ENCODE measurements at regions not wholly inside any gene's neighbourhood (a gene's known extent, or its start where the extent isn't known, plus 50 kb on each side); places are given as distances from the start of the nearest gene placed in this dataset.
"Not testable (repeated sequence)": the region's sequence is repeated elsewhere in the genome, so short reads cannot be mapped to it uniquely, and the experiment has no call there.

DNA sequence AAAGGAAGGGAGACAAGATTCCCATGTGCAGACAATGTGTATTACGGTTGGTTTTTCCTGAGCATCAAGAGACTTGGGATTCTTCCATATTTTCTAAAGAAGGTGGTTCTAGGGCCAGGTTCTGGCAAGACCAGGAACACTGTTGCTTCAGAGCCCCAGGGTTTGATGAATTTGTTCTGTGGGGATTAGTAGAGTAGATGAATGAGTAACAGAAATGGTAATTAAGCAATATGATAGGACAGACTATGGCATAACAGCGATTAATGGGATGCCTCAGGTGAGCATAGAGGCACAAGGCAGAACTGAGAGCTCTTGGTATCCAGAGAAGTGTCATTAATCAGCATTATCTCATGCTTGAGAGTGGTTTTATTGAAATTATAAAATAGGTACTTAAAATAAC lies 82.8 kb upstream of the PNPT1 start:
- DNase-seq, result no peak
- Histone ChIP-seq H3K4me3 (no peak overlapping the region), H3K27me3 (no peaks in the 10 kb centered on the region), H3K4me1 (peaks cover 0 to 6% (median 0%) of the 10 kb centered on the region in 4 donors), H3K36me3 (no peaks in the 10 kb centered on the region), H3K9me3 (no peaks in the 10 kb centered on the region), H3K27ac (no peak overlapping the region)
- TF ChIP-seq POLR2AphosphoS5 (IDR thresholded peaks at IDR 0.05) (no peak), EP300 (IDR thresholded peaks at IDR 0.05) (no peak), CTCF (IDR thresholded peaks at IDR 0.05) (no peak), POLR2A (IDR thresholded peaks at IDR 0.05) (no peak)
- WGBS, 5 donors, result 81 to 99% (median 96%) methylated on average over 2 of the region's 2 CpGs
- intact Hi-C loops (cut with DNase I; ENCODE audit: low total_unique reads), result no loop called here

- WGBS, 5 donors, result 45 to 69% (median 53%) methylated on average over 4 of the region's 4 CpGs
- DNase-seq, result no peak
- TF ChIP-seq EP300 (IDR thresholded peaks at IDR 0.05) (no peak), CTCF (IDR thresholded peaks at IDR 0.05) (no peak), POLR2AphosphoS5 (IDR thresholded peaks at IDR 0.05) (no peak), POLR2A (IDR thresholded peaks at IDR 0.05) (no peak)
- no peaks in the 10 kb centered on the region for H3K9me3 ChIP-seq
- H3K36me3 ChIP-seq, result no peaks in the 10 kb centered on the region
- no peak overlapping the region for H3K27ac ChIP-seq
- no peaks in the 10 kb centered on the region for H3K27me3 ChIP-seq
- intact Hi-C loops (cut with DNase I; ENCODE audit: low total_unique reads), result no loop called here
- H3K4me3 ChIP-seq, result no peak overlapping the region
- H3K4me1 ChIP-seq, result peaks cover 0 to 6% (median 0%) of the 10 kb centered on the region in 4 donors
Observed at GRCh38 chr2:55775828-55776227, 82.2 kb upstream of the PNPT1 start.

GRCh38 chr2:55773651-55774050 lies 80.0 kb upstream of the PNPT1 start:
- H3K27me3 ChIP-seq; intact Hi-C loops (cut with DNase I; ENCODE audit: low total_unique reads); H3K4me3 ChIP-seq; H3K9me3 ChIP-seq; H3K36me3 ChIP-seq; DNase-seq; H3K27ac ChIP-seq; H3K4me1 ChIP-seq: not testable (repeated sequence)
- 90 to 100% (median 100%) methylated on average over 4 to 16 of the region's 31 CpGs; no CpG with 5 or more reads in 2 of the 5 donors for whole genome bisulfite sequencing, 5 donors

- H3K36me3 ChIP-seq, result no peaks in the 10 kb centered on the region
- peaks cover 0 to 6% (median 0%) of the 10 kb centered on the region in 3 donors for H3K27me3 ChIP-seq
- TF ChIP-seq CTCF (IDR thresholded peaks at IDR 0.05) (no peak), EP300 (IDR thresholded peaks at IDR 0.05) (no peak), POLR2A (IDR thresholded peaks at IDR 0.05) (no peak), POLR2AphosphoS5 (IDR thresholded peaks at IDR 0.05) (no peak)
- DNase-seq, result peak in 1 of 2 donors; percentile 6
- intact Hi-C loops (cut with DNase I; ENCODE audit: low total_unique reads), result no loop called here
- 75 to 80% (median 78%) methylated on average over 7 of the region's 7 CpGs for WGBS, 5 donors
- H3K4me1 ChIP-seq, result peaks cover 0 to 6% (median 0%) of the 10 kb centered on the region in 4 donors
- H3K9me3 ChIP-seq, result no peaks in the 10 kb centered on the region
- H3K27ac ChIP-seq, result no peak overlapping the region
- H3K4me3 ChIP-seq, result no peak overlapping the region
Observed at GRCh38 chr2:55772109-55772980, 78.7 kb upstream of the PNPT1 start.

GRCh38 chr2:55771612-55772011 lies 78.0 kb upstream of the PNPT1 start:
- intact Hi-C loops (cut with DNase I; ENCODE audit: low total_unique reads), result no loop called here
- WGBS, 5 donors, result 8 to 23% (median 10%) methylated on average over 2 of the region's 2 CpGs

More at GRCh38 chr2:55771612-55772011, 78.0 kb upstream of the PNPT1 start:
- Histone ChIP-seq H3K27me3 (peaks cover 0 to 6% (median 0%) of the 10 kb centered on the region in 3 donors), H3K36me3 (no peaks in the 10 kb centered on the region), H3K27ac (no peak overlapping the region), H3K4me1 (peaks cover 0 to 6% (median 0%) of the 10 kb centered on the region in 4 donors), H3K4me3 (no peak overlapping the region), H3K9me3 (no peaks in the 10 kb centered on the region)
- no peak for TF ChIP-seq POLR2A (IDR thresholded peaks at IDR 0.05)
- TF ChIP-seq EP300 (IDR thresholded peaks at IDR 0.05), result no peak
- TF ChIP-seq POLR2AphosphoS5 (IDR thresholded peaks at IDR 0.05), result no peak
- peak in 5 of 7 experiments; percentile 31 to 67 (median 54) for TF ChIP-seq CTCF (IDR thresholded peaks at IDR 0.05)
- peak in 1 of 2 donors; percentile 58 for DNase-seq
